Glutamatergic neuron (in vitro differentiated cells): ENCODE measurements at regions not wholly inside any gene's neighbourhood (a gene's known extent, or its start where the extent isn't known, plus 50 kb on each side); places are given as distances from the start of the nearest gene placed in this dataset.

ENCODE experiments used
- DNase-seq: peaks from one replicate; pipeline ENCODE4 v3.0.0; 2022
- H3K27ac Mint-ChIP-seq: one replicate; pipeline ENCODE4 v1.8.0; 2020; ENCODE audit warnings: mild to moderate bottlenecking, mixed read lengths, inconsistent platforms; ENCODE audit not compliant: unreplicated experiment
- H3K27me3 Mint-ChIP-seq: one replicate; pipeline ENCODE4 v1.8.0; 2020; ENCODE audit warnings: mild to moderate bottlenecking, moderate library complexity, mixed read lengths, inconsistent platforms; ENCODE audit not compliant: unreplicated experiment
- H3K36me3 Mint-ChIP-seq: one replicate; pipeline ENCODE4 v1.8.0; 2020; ENCODE audit warnings: mild to moderate bottlenecking, mixed read lengths, inconsistent platforms; ENCODE audit not compliant: unreplicated experiment
- H3K4me1 Mint-ChIP-seq: one replicate; pipeline ENCODE4 v1.8.0; 2020; ENCODE audit warnings: mild to moderate bottlenecking, low read depth, mixed read lengths, inconsistent platforms; ENCODE audit not compliant: unreplicated experiment
- H3K4me3 Mint-ChIP-seq: one replicate; pipeline ENCODE4 v1.8.0; 2020; ENCODE audit warnings: mild to moderate bottlenecking, mixed read lengths, inconsistent platforms; ENCODE audit not compliant: unreplicated experiment
- H3K9me3 Mint-ChIP-seq: one replicate; pipeline ENCODE4 v1.8.0; 2020; ENCODE audit warnings: mild to moderate bottlenecking, moderate library complexity, mixed read lengths, inconsistent platforms; ENCODE audit not compliant: unreplicated experiment
- CTCF ChIP-seq: fragments of 200-600 bp; sonication (generic); IDR thresholded peaks from one replicate; pipeline ENCODE4 v1.5.0; 2021; ENCODE audit not compliant: partially characterized antibody, unreplicated experiment

- Mint-ChIP-seq H3K4me3 (no peak overlapping the region), H3K27me3 (peaks cover 5% of the 10 kb centered on the region), H3K27ac (no peak overlapping the region), H3K9me3 (peaks cover 22% of the 10 kb centered on the region), H3K36me3 (no peaks in the 10 kb centered on the region), H3K4me1 (no peaks in the 10 kb centered on the region)
- no peak for DNase-seq
- TF ChIP-seq CTCF: no peak
Measured at GRCh38 chr22:48553694-48554308, 1273.9 kb downstream of the BRD1 start.

GRCh38 chr22:48553119-48553518, 1274.6 kb downstream of the BRD1 start:
- H3K4me3 Mint-ChIP-seq: no peak overlapping the region
- no peak for DNase-seq
- H3K36me3 Mint-ChIP-seq: no peaks in the 10 kb centered on the region
- H3K4me1 Mint-ChIP-seq: no peaks in the 10 kb centered on the region
- no peak for TF ChIP-seq CTCF
- H3K27me3 Mint-ChIP-seq: peaks cover 5% of the 10 kb centered on the region
- peaks cover 23% of the 10 kb centered on the region for H3K9me3 Mint-ChIP-seq
- no peak overlapping the region for H3K27ac Mint-ChIP-seq

GRCh38 chr22:48551716-48552268, 1275.9 kb downstream of the BRD1 start:
- H3K36me3 Mint-ChIP-seq: peaks cover 4% of the 10 kb centered on the region
- no peak for TF ChIP-seq CTCF
- H3K4me3 Mint-ChIP-seq: no peak overlapping the region

GRCh38 chr22:48551061-48551460, 1276.6 kb downstream of the BRD1 start:
- H3K4me3 Mint-ChIP-seq: no peak overlapping the region
- peaks cover 5% of the 10 kb centered on the region for H3K27me3 Mint-ChIP-seq
- DNase-seq: no peak
- peaks cover 1% of the 10 kb centered on the region for H3K4me1 Mint-ChIP-seq
- TF ChIP-seq CTCF: no peak
- H3K27ac Mint-ChIP-seq: no peak overlapping the region
- peaks cover 8% of the 10 kb centered on the region for H3K36me3 Mint-ChIP-seq
- peaks cover 20% of the 10 kb centered on the region for H3K9me3 Mint-ChIP-seq

More at GRCh38 chr22:48551716-48552268, 1275.9 kb downstream of the BRD1 start:
- H3K27me3 Mint-ChIP-seq: peaks cover 5% of the 10 kb centered on the region
- H3K4me1 Mint-ChIP-seq: peaks cover 1% of the 10 kb centered on the region
- no peak overlapping the region for H3K27ac Mint-ChIP-seq
- DNase-seq: no peak
- peaks cover 22% of the 10 kb centered on the region for H3K9me3 Mint-ChIP-seq

- peaks cover 8% of the 10 kb centered on the region for H3K36me3 Mint-ChIP-seq
- H3K27ac Mint-ChIP-seq: no peak overlapping the region
- H3K4me1 Mint-ChIP-seq: peaks cover 1% of the 10 kb centered on the region
- no peak overlapping the region for H3K4me3 Mint-ChIP-seq
- H3K9me3 Mint-ChIP-seq: peaks cover 17% of the 10 kb centered on the region
- DNase-seq: no peak
- H3K27me3 Mint-ChIP-seq: peaks cover 5% of the 10 kb centered on the region
- no peak for TF ChIP-seq CTCF
Measured at GRCh38 chr22:48548391-48548790, 1279.3 kb downstream of the BRD1 start.
